ENCODE measurements at regions not wholly inside any gene's neighbourhood (a gene's known extent, or its start where the extent isn't known, plus 50 kb on each side); places are given as distances from the start of the nearest gene placed in this dataset.
A peak's percentile ranks its signal among the peaks of the same experiment; 100 is the strongest.

DNA sequence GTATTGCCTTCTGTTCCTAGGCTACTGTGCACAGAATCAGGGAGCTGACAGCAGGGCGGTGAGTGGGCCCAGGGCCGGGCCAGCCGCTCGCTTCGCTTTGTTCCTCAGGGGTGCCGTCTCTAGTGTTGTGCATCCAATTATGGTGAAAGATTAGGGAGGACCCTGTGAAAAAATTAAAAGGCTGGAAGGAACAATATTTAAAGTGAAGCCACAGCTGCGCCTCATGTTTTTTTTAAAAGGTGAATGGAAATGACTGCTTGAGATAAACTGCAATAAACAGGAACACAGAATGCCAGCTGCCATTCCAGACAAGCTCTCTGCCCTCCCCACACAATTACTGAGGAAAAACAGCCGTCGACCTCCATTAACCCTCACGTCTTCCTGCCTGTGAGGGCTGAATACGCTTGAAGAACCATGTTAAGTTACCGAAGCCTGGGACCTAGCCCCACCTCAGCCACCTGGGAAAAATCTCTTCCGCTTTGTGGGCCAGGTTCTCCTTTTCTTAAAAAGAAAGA, 132.0 kb upstream of the IL12A start:
- no peak for DNase-seq
- peak overlapping the region; percentile 26 to 87 (median 70) for H3K27ac ChIP-seq

DNA sequence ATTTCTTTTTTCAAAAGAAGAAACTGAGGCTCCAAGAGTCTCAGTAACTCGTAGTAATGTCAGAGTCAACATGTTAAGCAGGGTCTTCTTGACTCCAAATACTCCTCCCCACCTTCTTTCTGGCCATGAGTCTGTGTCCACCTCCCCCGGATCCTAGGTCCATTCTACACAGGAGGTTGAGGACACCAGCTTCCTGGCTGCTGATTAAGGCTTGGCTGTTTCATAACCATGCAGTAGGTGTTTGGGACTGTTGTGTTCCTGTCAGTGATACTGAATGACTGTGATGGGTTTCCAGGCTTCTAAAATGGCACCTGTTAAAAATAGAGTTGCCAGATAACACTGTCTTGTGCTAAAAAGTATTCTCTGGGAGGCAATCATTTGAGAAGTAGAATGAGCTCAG, 130.8 kb upstream of the IL12A start:
- WGBS, 5 donors: 65 to 85% (median 80%) methylated on average over 2 of the region's 2 CpGs
- Histone ChIP-seq H3K27ac (no peak overlapping the region), H3K4me1 (peaks cover 10 to 71% (median 42%) of the 10 kb centered on the region in 6 donors), H3K4me3 (no peak overlapping the region), H3K27me3 (replicated peaks in 1 of 7) (no peaks in the 10 kb centered on the region), H3K36me3 (no peaks in the 10 kb centered on the region), H3K9me3 (no peaks in the 10 kb centered on the region)
- intact Hi-C loops (cut with DNase I; ENCODE audit: low total_unique reads): no loop called here
- no peak for DNase-seq
- no peak for TF ChIP-seq POLR2AphosphoS5 (IDR thresholded peaks at IDR 0.05)
- no peak for TF ChIP-seq POLR2A (IDR thresholded peaks at IDR 0.05)
- TF ChIP-seq, protein P1, sequence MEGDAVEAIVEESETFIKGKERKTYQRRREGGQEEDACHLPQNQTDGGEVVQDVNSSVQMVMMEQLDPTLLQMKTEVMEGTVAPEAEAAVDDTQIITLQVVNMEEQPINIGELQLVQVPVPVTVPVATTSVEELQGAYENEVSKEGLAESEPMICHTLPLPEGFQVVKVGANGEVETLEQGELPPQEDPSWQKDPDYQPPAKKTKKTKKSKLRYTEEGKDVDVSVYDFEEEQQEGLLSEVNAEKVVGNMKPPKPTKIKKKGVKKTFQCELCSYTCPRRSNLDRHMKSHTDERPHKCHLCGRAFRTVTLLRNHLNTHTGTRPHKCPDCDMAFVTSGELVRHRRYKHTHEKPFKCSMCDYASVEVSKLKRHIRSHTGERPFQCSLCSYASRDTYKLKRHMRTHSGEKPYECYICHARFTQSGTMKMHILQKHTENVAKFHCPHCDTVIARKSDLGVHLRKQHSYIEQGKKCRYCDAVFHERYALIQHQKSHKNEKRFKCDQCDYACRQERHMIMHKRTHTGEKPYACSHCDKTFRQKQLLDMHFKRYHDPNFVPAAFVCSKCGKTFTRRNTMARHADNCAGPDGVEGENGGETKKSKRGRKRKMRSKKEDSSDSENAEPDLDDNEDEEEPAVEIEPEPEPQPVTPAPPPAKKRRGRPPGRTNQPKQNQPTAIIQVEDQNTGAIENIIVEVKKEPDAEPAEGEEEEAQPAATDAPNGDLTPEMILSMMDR (IDR thresholded peaks at IDR 0.05 in 8 of 11, conservative IDR thresholded peaks at IDR 0.05 in 3 of 11): no peak

More for the DNA sequence above, 132.0 kb upstream of the IL12A start:
- Histone ChIP-seq H3K4me3 (peak overlapping the region in 2 of 8 donors; percentile 10 to 11), H3K36me3 (no peaks in the 10 kb centered on the region), H3K27me3 (replicated peaks in 1 of 7) (no peaks in the 10 kb centered on the region), H3K4me1 (peaks cover 14 to 82% (median 50%) of the 10 kb centered on the region in 6 donors), H3K9me3 (no peaks in the 10 kb centered on the region)
- intact Hi-C loops (cut with DNase I; ENCODE audit: low total_unique reads): no loop called here
- TF ChIP-seq, protein P1 (IDR thresholded peaks at IDR 0.05 in 8 of 11, conservative IDR thresholded peaks at IDR 0.05 in 3 of 11): no peak
- peak in 2 of 3 donors; percentile 43 to 53 for TF ChIP-seq POLR2AphosphoS5 (IDR thresholded peaks at IDR 0.05)
- 24 to 36% (median 28%) methylated on average over 13 of the region's 13 CpGs for WGBS, 5 donors

DNA sequence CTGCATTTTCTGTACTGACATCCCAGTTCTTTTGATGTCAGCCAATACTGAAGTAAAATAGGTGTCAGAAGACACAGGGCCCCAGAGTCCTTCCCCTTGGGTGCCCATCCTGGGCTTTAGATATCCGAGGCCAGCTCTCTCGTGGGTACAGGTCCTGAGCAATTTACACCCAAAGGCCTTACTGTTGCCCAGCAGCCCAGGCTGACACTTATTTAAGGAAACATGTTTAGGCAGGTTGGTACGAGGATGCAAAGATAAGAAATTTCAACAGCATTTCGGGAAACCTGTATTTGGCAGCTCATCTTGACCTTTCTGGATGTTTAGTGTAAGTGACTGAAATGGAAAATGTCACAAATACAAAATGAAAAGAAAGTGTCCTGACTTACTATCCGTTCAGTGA, 130.0 kb upstream of the IL12A start:
- Histone ChIP-seq H3K9me3 (no peaks in the 10 kb centered on the region), H3K27ac (no peak overlapping the region), H3K36me3 (no peaks in the 10 kb centered on the region), H3K4me1 (peaks cover 10 to 63% (median 36%) of the 10 kb centered on the region in 6 donors), H3K27me3 (replicated peaks in 1 of 7) (no peaks in the 10 kb centered on the region), H3K4me3 (no peak overlapping the region)
- 66 to 81% (median 79%) methylated on average over 5 of the region's 5 CpGs for WGBS, 5 donors
- TF ChIP-seq POLR2A (IDR thresholded peaks at IDR 0.05) (no peak), POLR2AphosphoS5 (IDR thresholded peaks at IDR 0.05) (no peak)
- TF ChIP-seq, protein P1 (IDR thresholded peaks at IDR 0.05 in 8 of 11, conservative IDR thresholded peaks at IDR 0.05 in 3 of 11): no peak
- intact Hi-C loops (cut with DNase I; ENCODE audit: low total_unique reads): no loop called here
- DNase-seq: no peak

DNA sequence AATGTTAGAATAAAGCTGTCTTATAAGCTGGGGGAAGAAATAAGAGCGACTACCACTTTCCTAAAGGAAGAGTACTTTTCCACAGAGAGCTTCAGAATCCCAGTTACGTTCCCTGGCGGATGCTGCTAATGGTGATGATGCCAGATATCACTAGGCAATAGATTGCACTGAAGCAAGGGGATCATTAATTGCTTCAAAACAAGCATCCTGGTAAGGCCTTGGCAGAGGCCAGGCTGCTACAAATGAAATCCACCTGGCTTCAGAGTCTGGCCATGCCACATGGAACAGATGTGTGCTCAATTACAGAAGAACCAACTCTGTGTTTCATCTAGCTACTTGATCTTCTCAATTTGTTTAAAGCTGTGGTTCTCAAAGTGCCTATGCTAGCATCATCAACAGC, 129.2 kb upstream of the IL12A start:
- TF ChIP-seq, protein P1 (IDR thresholded peaks at IDR 0.05 in 8 of 11, conservative IDR thresholded peaks at IDR 0.05 in 3 of 11): no peak
- TF ChIP-seq POLR2A (IDR thresholded peaks at IDR 0.05): no peak
- TF ChIP-seq POLR2AphosphoS5 (IDR thresholded peaks at IDR 0.05): no peak
- Histone ChIP-seq H3K27me3 (replicated peaks in 1 of 7) (no peaks in the 10 kb centered on the region), H3K4me1 (peaks cover 10 to 55% (median 33%) of the 10 kb centered on the region in 6 donors), H3K27ac (no peak overlapping the region), H3K9me3 (no peaks in the 10 kb centered on the region), H3K36me3 (no peaks in the 10 kb centered on the region), H3K4me3 (no peak overlapping the region)
- no peak for DNase-seq
- intact Hi-C loops (cut with DNase I; ENCODE audit: low total_unique reads): no loop called here
- WGBS, 5 donors: 91 to 96% (median 95%) methylated on average over 3 of the region's 3 CpGs

All from spleen (tissue), 11 donors.